Testis (tissue), 2 donors: ENCODE measurements at regions not wholly inside any gene's neighbourhood (a gene's known extent, or its start where the extent isn't known, plus 50 kb on each side); places are given as distances from the start of the nearest gene placed in this dataset.

ENCODE experiments used
- POLR2A ChIP-seq: fragments of 450-650 bp; IDR thresholded peaks from one replicate; pipeline ENCODE4 v1.6.1; 2017; ENCODE audit warnings: antibody characterized with exemption, mild to moderate bottlenecking, moderate library complexity
- TF ChIP-seq, protein P1 (sequence below), 3 experiments: fragments of 450-650 bp in 2 of 3; fragments of 200-600 bp in 1 of 3; sonication (generic) in 1 of 3; IDR thresholded peaks; one replicate each; pipeline ENCODE4 v1.5.1; 2016 to 2019; ENCODE audit warnings: antibody characterized with exemption in 3 of 3, mild to moderate bottlenecking in 2 of 3, moderate library complexity in 1 of 3

DNA sequence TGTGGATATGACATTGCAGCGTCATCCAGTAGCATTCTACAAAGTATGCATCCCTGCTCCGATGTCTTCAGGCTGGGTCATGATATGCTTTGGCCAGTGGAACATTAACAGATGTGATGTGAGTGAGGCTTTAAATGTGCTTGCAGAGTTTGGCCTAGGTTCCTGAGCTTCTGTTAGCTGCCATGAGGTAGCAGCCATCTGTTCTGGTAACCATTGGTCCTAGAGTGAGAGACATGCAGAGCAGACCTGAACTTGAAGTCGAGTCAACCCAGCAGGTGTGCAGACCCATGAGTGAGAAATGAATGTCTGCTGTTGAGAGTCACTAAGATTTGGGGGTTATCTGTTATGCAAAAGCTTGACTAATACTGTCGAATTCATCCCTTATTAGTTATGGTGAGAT lies 73.8 kb upstream of the NABP1 start:
- TF ChIP-seq, protein P1, sequence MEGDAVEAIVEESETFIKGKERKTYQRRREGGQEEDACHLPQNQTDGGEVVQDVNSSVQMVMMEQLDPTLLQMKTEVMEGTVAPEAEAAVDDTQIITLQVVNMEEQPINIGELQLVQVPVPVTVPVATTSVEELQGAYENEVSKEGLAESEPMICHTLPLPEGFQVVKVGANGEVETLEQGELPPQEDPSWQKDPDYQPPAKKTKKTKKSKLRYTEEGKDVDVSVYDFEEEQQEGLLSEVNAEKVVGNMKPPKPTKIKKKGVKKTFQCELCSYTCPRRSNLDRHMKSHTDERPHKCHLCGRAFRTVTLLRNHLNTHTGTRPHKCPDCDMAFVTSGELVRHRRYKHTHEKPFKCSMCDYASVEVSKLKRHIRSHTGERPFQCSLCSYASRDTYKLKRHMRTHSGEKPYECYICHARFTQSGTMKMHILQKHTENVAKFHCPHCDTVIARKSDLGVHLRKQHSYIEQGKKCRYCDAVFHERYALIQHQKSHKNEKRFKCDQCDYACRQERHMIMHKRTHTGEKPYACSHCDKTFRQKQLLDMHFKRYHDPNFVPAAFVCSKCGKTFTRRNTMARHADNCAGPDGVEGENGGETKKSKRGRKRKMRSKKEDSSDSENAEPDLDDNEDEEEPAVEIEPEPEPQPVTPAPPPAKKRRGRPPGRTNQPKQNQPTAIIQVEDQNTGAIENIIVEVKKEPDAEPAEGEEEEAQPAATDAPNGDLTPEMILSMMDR (IDR thresholded peaks at IDR 0.05), result no peak
- TF ChIP-seq POLR2A, result no peak
